HEK293 (cell line): ENCODE measurements at regions not wholly inside any gene's neighbourhood (a gene's known extent, or its start where the extent isn't known, plus 50 kb on each side); places are given as distances from the start of the nearest gene placed in this dataset.

Experiments used
- CTCF ChIA-PET: fragments of 350-600 bp; formaldehyde crosslinking; extraction: SDS; loops from one replicate; lab custom pipeline; 2021; ENCODE audit warnings: antibody characterized with exemption; lab: Yijun Ruan, JAX
- POLR2A ChIA-PET: fragments of 300-600 bp; formaldehyde crosslinking; extraction: SDS; loops from one replicate; lab custom pipeline; 2020; ENCODE audit warnings: antibody characterized with exemption, inconsistent platforms; lab: Yijun Ruan, JAX
- H3K27ac ChIP-seq: fragments of 200-500 bp; sonication (Bioruptor generic); 2 replicates; pipeline ENCODE4 v1.5.1; 2014; ENCODE audit warnings: low read depth, low read length, control low read depth, inconsistent platforms; ENCODE audit errors: extremely low read depth
- H3K36me3 ChIP-seq, 2 experiments: fragments of 200-500 bp in 1 of 2; sonication (Bioruptor generic) in 1 of 2; 1 replicate in 1 of 2; 2 replicates in 1 of 2; pipeline ENCODE4 v1.5.1; 2014 to 2017; ENCODE audit warnings: inconsistent platforms in 2 of 2, low read length in 2 of 2; ENCODE audit not compliant: control insufficient read depth in 2 of 2, insufficient read depth in 1 of 2
- H3K4me1 ChIP-seq: fragments of 200-500 bp; sonication (Bioruptor generic); 2 replicates; pipeline ENCODE4 v1.5.1; 2014; ENCODE audit warnings: mild to moderate bottlenecking, low read length, inconsistent platforms; ENCODE audit not compliant: control insufficient read depth, insufficient read depth
- H3K4me3 ChIP-seq: 2 replicates; pipeline ENCODE4 v1.5.1; 2011; ENCODE audit warnings: low read depth, mild to moderate bottlenecking, control low read depth, low read length, moderate library complexity
- H3K9me3 ChIP-seq: fragments of 200-500 bp; sonication (Bioruptor generic); 2 replicates; pipeline ENCODE4 v1.5.1; 2014; ENCODE audit warnings: low read depth, low read length, inconsistent platforms; ENCODE audit not compliant: control insufficient read depth, insufficient read depth
- HOXA7 ChIP-seq: sonication (generic); formaldehyde crosslinking; IDR thresholded peaks from 2 replicates; pipeline ENCODE4 v1.8.1; 2022; ENCODE audit warnings: missing genetic modification reagents, borderline replicate concordance
- PRDM4 ChIP-seq: fragments of 450-650 bp; formaldehyde crosslinking; IDR thresholded peaks from 2 replicates; pipeline ENCODE4 v1.5.1; 2017; ENCODE audit warnings: missing biosample characterization, missing genetic modification characterization
- ZBTB20 ChIP-seq: fragments of 450-650 bp; formaldehyde crosslinking; IDR thresholded peaks from 2 replicates; pipeline ENCODE4 v1.5.1; 2016; ENCODE audit warnings: missing biosample characterization, missing genetic modification characterization
- ZBTB8A ChIP-seq: fragments of 450-650 bp; formaldehyde crosslinking; IDR thresholded peaks from 2 replicates; pipeline ENCODE4 v1.5.1; 2016; ENCODE audit warnings: missing biosample characterization, missing genetic modification characterization
- ZEB2 ChIP-seq: fragments of 450-650 bp; formaldehyde crosslinking; IDR thresholded peaks from 2 replicates; pipeline ENCODE4 v1.5.1; 2016; ENCODE audit warnings: missing biosample characterization, missing genetic modification characterization
- ZNF112 ChIP-seq: fragments of 450-650 bp; formaldehyde crosslinking; IDR thresholded peaks from 2 replicates; pipeline ENCODE4 v1.5.0; 2017; ENCODE audit warnings: missing biosample characterization, missing genetic modification characterization
- ZNF169 ChIP-seq: fragments of 450-650 bp; formaldehyde crosslinking; IDR thresholded peaks from 2 replicates; pipeline ENCODE4 v1.5.1; 2016; ENCODE audit warnings: missing biosample characterization, missing genetic modification characterization
- ZNF202 ChIP-seq: fragments of 450-650 bp; formaldehyde crosslinking; IDR thresholded peaks from 2 replicates; pipeline ENCODE4 v1.5.1; 2016; ENCODE audit warnings: missing biosample characterization, missing genetic modification characterization, borderline replicate concordance
- ZNF211 ChIP-seq: fragments of 450-650 bp; formaldehyde crosslinking; IDR thresholded peaks from 2 replicates; pipeline ENCODE4 v1.5.1; 2016; ENCODE audit warnings: low read depth, missing biosample characterization, missing genetic modification characterization
- ZNF214 ChIP-seq: fragments of 450-650 bp; formaldehyde crosslinking; IDR thresholded peaks from 2 replicates; pipeline ENCODE4 v1.5.1; 2017; ENCODE audit warnings: missing biosample characterization, mild to moderate bottlenecking, missing genetic modification characterization, borderline replicate concordance
- ZNF292 ChIP-seq: fragments of 450-650 bp; formaldehyde crosslinking; IDR thresholded peaks from 2 replicates; pipeline ENCODE4 v1.5.1; 2016; ENCODE audit warnings: low read depth, missing biosample characterization, missing genetic modification characterization, borderline replicate concordance
- ZNF416 ChIP-seq: fragments of 450-650 bp; formaldehyde crosslinking; IDR thresholded peaks from 2 replicates; pipeline ENCODE4 v1.5.1; 2016; ENCODE audit warnings: missing biosample characterization, missing genetic modification characterization
- ZNF510 ChIP-seq: fragments of 450-650 bp; formaldehyde crosslinking; IDR thresholded peaks from 2 replicates; pipeline ENCODE4 v1.5.1; 2018; ENCODE audit warnings: mild to moderate bottlenecking, missing genetic modification characterization, missing biosample characterization; ENCODE audit not compliant: insufficient replicate concordance
- ZNF544 ChIP-seq: fragments of 450-650 bp; formaldehyde crosslinking; IDR thresholded peaks from 2 replicates; pipeline ENCODE4 v1.5.0; 2017; ENCODE audit warnings: missing biosample characterization, missing genetic modification characterization
- ZNF548 ChIP-seq: fragments of 450-650 bp; formaldehyde crosslinking; IDR thresholded peaks from 2 replicates; pipeline ENCODE4 v1.5.1; 2016; ENCODE audit warnings: missing biosample characterization, missing genetic modification characterization
- ZNF626 ChIP-seq: fragments of 450-650 bp; sonication (Bioruptor Pico); formaldehyde crosslinking; IDR thresholded peaks from 2 replicates; pipeline ENCODE4 v1.5.1; 2018; ENCODE audit warnings: missing biosample characterization, missing genetic modification characterization, inconsistent platforms
- ZNF670 ChIP-seq: fragments of 450-650 bp; formaldehyde crosslinking; IDR thresholded peaks from 2 replicates; pipeline ENCODE4 v1.5.1; 2016; ENCODE audit warnings: missing biosample characterization, missing genetic modification characterization, low read depth
- ZNF707 ChIP-seq: fragments of 450-650 bp; formaldehyde crosslinking; IDR thresholded peaks from 2 replicates; pipeline ENCODE4 v1.5.1; 2016; ENCODE audit warnings: missing biosample characterization, missing genetic modification characterization
- ZNF768 ChIP-seq: fragments of 450-650 bp; formaldehyde crosslinking; IDR thresholded peaks from 2 replicates; pipeline ENCODE4 v1.5.1; 2018; ENCODE audit warnings: missing biosample characterization, mild to moderate bottlenecking, missing genetic modification characterization
- ZNF791 ChIP-seq: fragments of 450-650 bp; formaldehyde crosslinking; IDR thresholded peaks from 2 replicates; pipeline ENCODE4 v1.5.1; 2016; ENCODE audit warnings: missing biosample characterization, missing genetic modification characterization
- ZSCAN30 ChIP-seq: fragments of 450-650 bp; IDR thresholded peaks from 2 replicates; pipeline ENCODE4 v1.5.1; 2018; ENCODE audit warnings: missing biosample characterization, mild to moderate bottlenecking, missing genetic modification characterization, moderate library complexity

- TF ChIP-seq ZNF544 (tag by site-specific recombination) (no peak), ZNF214 (no peak), ZNF707 (tag by site-specific recombination) (no peak), ZNF626 (tag by site-specific recombination) (no peak), ZNF112 (no peak)
Observed at GRCh38 chr15:94125698-94126097, 105.7 kb upstream of the MCTP2 start (continued).

- Histone ChIP-seq H3K36me3 (no peaks in the 10 kb centered on the region), H3K4me1 (no peaks in the 10 kb centered on the region), H3K4me3 (no peak overlapping the region), H3K9me3 (no peaks in the 10 kb centered on the region), H3K27ac (no peak overlapping the region)
- CTCF ChIA-PET, result interaction anchor here (0.7 to 2.3 kb wide), 3 partner anchors 128 to 1095 kb away, joined by 3 to 9 read pairs (median 4); no protein-coding TSS in a partner anchor
- TF ChIP-seq ZNF510 (tag by site-specific recombination) (no peak), ZBTB8A (tag by site-specific recombination) (no peak)
- POLR2A ChIA-PET, result no interaction called here
Observed at GRCh38 chr15:94125156-94125555, 106.2 kb upstream of the MCTP2 start.

GRCh38 chr15:94122516-94122915 is 108.8 kb upstream of the MCTP2 start:
- TF ChIP-seq ZNF548 (tag by site-specific recombination), result no peak
- no peak for TF ChIP-seq ZNF768 (tag by site-specific recombination)
- no peak for TF ChIP-seq ZNF202 (tag by site-specific recombination)
- no peak for TF ChIP-seq ZSCAN30 (tag by site-specific recombination)
- TF ChIP-seq ZNF416 (tag by site-specific recombination), result no peak
- no peak for TF ChIP-seq ZEB2
- TF ChIP-seq HOXA7 (CRISPR knock-in tag), result no peak
- no peak for TF ChIP-seq ZNF292 (tag by site-specific recombination)
- TF ChIP-seq PRDM4, result no peak
- TF ChIP-seq ZNF211 (tag by site-specific recombination), result no peak
- no peak for TF ChIP-seq ZNF791
- no peak for TF ChIP-seq ZNF169 (tag by site-specific recombination)
- no peak for TF ChIP-seq ZBTB20 (tag by site-specific recombination)
- TF ChIP-seq ZNF670 (tag by site-specific recombination), result no peak
- Histone ChIP-seq H3K4me1 (peaks cover 9% of the 10 kb centered on the region), H3K4me3 (no peak overlapping the region), H3K9me3 (no peaks in the 10 kb centered on the region), H3K36me3 (no peaks in the 10 kb centered on the region), H3K27ac (no peak overlapping the region)
- ChIA-PET CTCF (interaction anchor here (0.7 kb wide), 2 partner anchors 115 to 709 kb away, joined by 3 read pairs; no protein-coding TSS in a partner anchor), POLR2A (no interaction called here)
